ENCODE measurements at regions not wholly inside any gene's neighbourhood (a gene's known extent, or its start where the extent isn't known, plus 50 kb on each side); places are given as distances from the start of the nearest gene placed in this dataset.

DNA sequence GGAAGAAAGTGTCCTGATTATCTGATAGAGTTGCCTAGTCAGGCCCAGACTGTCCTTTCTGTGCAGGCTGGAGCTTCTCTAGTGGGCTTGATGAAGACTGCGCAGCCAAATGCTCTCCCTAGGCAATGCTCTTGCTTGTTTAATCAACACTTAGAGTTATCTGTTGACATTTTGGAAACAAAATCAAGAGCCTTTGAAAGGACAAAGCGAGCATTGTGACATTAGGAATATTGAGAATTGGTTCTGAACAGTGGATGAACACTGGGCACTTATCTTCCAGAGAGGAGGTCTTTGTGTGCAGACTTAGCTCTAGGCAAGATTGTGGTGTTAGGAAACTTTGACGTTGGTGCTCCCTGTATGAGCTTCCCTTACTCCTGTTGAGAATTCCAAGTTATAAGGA lies 94.5 kb downstream of the DNTTIP2 start:
- no peak for TF ChIP-seq POLR2A (IDR thresholded peaks at IDR 0.05; ENCODE audit: low read depth, low read length)
- FAIRE-seq: no peak

DNA sequence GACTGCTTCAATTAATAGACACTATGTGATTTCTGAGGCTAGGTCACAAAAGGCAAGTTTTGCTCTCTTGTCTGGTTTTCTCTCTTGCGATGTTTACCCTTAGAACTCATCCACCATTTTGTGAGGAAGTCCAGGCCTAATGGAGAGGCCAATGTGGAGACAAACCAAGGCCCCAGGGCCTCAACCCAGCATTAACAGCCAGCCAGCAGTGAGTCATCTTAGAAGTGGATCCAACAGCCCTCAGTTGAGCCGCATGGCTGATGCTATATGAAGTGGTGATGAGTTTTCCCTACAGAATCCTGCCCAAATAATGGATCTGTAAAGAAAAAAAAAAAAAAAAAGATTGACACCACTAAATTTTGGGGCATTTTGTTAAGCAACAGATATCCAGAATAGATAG lies 95.1 kb downstream of the DNTTIP2 start:
- FAIRE-seq: no peak

More for the DNA sequence above, 94.5 kb downstream of the DNTTIP2 start:
- DNase-seq (ENCODE audit: insufficient read length, low spot score): no peak

DNA sequence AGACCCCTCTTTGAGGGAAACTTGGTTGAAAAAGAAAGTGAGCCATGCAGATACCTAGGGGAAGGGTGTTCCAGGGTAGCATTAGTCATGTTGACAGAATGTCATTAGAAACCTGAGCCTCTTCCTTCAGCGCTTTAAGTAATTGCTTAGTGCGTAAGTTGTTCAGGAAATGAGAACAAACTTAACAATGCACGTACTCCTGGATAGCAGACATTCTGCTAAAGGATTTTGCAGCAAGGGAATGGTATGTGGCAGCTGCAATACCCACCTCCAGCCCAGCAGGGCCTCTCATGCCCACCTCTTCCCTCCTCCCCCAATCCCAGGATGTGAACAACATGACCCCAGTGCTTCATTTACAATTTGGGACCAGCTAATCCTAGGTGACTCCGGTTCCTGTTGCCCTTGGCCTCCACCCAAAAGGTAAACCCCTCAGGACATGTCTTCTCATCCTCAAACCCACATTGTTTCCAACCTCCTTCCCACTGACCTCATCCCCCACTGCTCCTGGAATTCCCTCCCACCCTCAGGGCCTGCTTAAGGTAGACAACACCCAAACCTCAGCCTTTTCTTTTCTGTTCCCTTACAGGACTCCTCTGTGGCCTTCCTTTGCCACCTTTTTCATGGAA lies 98.0 kb upstream of the BCAR3 start:
- no peak for TF ChIP-seq POLR2A (IDR thresholded peaks at IDR 0.05; ENCODE audit: low read depth, low read length)
- DNase-seq (ENCODE audit: insufficient read length, low spot score) (peak; percentile 67), FAIRE-seq (peak; percentile 99)

More for the DNA sequence above, 95.1 kb downstream of the DNTTIP2 start:
- TF ChIP-seq POLR2A (IDR thresholded peaks at IDR 0.05; ENCODE audit: low read depth, low read length): no peak
- DNase-seq (ENCODE audit: insufficient read length, low spot score): no peak

DNA sequence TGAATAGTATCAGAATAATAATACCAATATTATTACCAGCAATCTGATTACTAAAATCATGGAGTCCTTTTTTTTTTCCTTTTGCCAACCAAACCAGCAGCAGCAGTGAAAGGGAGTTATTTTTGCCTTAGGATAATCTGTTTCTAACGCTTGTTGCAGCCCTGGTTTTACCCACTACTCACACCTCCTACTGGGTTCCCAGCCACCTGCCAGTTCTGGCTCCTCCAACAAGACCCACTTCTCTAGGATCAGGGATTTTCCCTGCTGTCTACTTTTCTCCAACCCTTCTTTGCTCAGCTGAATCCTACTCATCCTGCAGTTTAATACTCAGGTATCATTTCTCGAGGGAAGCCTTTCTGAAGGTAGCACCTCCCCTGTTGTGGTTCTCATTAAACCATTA lies 96.8 kb upstream of the BCAR3 start:
- FAIRE-seq: no peak
- no peak for TF ChIP-seq POLR2A (IDR thresholded peaks at IDR 0.05; ENCODE audit: low read depth, low read length)
- DNase-seq (ENCODE audit: insufficient read length, low spot score): no peak

DNA sequence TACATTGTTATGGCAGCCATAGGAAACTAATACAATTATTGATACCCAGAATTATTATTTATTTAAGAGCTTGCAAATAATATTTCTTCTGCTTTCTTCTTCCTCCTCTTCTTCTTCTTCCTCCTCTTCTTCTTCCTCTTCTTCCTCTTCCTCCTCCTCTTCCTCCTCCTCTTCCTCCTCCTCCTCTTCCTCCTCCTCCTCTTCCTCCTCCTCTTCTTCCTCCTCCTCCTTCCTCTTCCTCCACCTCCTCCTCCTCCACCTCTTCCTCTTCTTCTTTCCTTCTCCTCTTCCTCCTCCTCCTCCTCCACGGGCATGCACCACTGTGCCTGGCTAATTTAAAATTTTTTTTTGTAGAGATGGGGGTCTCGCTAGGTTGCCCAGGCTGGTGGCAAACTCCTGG lies 95.6 kb upstream of the BCAR3 start:
- no peak for FAIRE-seq
- DNase-seq (ENCODE audit: insufficient read length, low spot score): no peak
- no peak for TF ChIP-seq POLR2A (IDR thresholded peaks at IDR 0.05; ENCODE audit: low read depth, low read length)

DNA sequence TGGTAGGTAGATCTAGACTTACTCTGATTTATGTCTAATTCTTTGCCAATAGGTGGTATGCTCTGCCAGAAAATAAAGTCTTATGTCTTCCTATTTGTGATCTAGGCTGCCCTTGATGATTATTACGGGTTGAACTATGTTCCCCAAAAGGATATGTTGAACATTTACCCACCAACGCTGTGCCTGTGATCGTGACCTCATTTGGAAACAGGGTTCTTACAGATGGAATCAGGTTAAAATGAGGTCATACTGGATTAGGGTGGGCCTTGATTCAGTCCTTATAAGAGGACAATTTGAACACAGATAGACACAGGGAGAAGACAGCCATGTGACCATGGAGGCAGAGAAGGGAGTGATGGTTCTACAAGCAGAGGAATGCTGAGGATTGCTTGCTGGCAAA lies 95.1 kb upstream of the BCAR3 start:
- DNase-seq (ENCODE audit: insufficient read length, low spot score) (no peak), FAIRE-seq (peak; percentile 11)
- TF ChIP-seq POLR2A (IDR thresholded peaks at IDR 0.05; ENCODE audit: low read depth, low read length): no peak

DNA sequence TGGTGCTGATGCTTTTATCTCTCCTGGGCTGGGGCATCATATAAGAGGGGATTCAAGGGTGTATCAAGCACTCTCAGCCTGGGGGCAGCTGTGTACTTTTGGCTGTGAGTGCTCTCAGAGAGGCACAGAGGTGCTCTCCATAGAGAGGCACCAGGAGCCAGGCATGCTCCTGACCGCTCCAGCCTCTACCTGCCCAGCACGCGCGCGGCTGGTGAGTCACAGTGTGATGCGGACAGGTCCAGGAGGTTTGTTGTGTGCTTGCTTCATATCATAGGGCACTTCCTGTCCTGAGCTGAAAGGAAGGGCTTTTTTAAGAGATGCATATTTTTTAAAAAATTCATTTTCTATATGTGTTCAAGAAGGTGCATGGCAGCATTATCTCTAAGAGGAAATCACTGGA lies 93.6 kb upstream of the BCAR3 start:
- TF ChIP-seq POLR2A (IDR thresholded peaks at IDR 0.05; ENCODE audit: low read depth, low read length): no peak
- DNase-seq (ENCODE audit: insufficient read length, low spot score) (no peak), FAIRE-seq (no peak)

DNA sequence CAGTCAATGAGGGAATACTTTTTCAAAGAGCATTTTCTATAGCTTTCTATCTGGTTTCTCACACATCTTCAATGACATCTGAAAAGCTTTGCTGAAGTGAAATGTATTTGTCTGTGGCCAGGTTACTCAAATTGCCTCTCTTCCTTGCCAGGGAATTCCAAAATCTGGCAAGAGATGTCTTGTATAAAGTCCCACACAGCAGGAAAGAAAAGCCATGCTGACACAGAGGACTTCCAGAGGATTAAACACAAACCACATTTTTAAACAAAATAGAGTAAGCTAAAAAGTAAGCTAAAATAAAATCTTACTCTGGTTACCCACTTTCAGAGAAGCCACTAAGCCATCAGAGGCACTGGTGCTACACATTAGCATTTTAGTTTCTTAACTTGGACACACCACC lies 93.1 kb upstream of the BCAR3 start:
- no peak for TF ChIP-seq POLR2A (IDR thresholded peaks at IDR 0.05; ENCODE audit: low read depth, low read length)
- FAIRE-seq: no peak
- no peak for DNase-seq (ENCODE audit: insufficient read length, low spot score)

DNA sequence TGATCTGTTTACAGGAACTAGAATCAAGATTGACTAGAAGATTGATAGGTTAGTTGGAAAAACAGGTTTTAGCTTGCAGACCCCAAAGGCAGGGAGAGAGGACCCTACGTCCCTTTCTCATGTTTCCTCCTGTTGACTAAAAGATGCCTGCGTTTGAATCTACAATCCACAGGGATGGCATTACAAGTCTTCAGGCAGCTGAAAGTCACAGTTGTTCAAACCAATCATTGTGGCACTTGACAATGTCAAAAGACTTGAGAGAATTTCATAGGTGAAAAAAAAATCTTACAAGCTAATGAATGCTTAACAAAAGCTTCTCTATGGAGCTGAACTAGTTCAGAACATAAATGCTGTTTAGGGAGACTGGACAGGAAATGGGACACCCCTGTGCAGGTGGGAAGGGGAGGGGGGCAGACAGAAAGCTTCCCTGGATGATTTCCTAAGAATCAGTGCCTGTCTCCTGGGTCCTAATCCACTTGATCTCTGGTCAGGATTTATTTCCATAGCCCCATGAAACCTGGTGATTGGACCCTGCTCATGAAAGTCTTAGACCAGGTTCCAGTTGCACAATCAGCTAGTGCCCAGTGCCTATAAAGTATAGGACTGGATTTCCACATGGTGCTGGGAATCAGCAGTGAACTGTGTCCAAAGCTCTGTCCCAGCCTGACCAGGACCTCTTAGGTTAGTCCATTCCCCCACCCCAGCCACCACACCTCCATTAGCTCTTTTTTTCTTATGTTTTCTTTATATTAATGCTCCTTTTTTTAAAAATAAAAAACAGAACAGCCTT lies 91.6 kb upstream of the BCAR3 start:
- no peak for DNase-seq (ENCODE audit: insufficient read length, low spot score)
- FAIRE-seq: no peak
- no peak for TF ChIP-seq POLR2A (IDR thresholded peaks at IDR 0.05; ENCODE audit: low read depth, low read length)

DNA sequence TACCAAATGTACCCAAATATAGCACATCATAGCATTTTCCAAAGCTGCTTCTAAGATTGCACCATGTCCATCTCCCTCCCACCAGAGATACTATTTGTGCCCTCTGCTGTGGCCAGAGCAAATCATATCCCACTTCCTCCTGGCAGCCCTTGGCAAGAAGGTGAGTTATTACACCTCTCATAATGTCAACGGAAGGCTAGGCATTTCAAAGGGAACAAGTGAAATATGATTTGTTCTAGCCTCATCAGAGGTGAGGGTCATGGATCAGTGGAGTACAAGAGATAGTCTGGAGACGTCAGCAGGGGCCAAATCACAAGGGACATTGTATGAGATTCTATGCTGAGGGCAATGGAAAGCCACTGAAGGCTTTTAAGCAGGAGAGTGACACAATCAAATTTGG lies 90.2 kb upstream of the BCAR3 start:
- FAIRE-seq (no peak), DNase-seq (ENCODE audit: insufficient read length, low spot score) (no peak)
- TF ChIP-seq POLR2A (IDR thresholded peaks at IDR 0.05; ENCODE audit: low read depth, low read length): no peak

DNA sequence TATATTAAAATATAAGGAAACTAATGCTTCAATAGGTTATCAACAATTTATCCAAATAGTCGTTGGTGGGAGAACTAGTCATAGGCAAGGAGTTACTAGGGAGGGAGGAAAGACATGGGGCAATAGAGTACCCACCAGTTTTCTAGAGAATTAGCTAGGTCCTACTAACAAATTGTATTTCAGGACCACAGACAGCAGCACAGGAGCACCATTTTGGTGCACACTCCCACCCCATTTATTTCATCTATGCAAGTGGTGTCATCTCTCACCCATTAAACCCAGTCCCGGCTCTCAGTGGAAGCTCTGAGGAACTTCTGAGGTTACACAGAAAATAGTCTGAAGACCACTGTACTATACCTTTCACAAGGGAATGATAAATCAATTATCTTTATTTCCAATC lies 89.0 kb upstream of the BCAR3 start:
- FAIRE-seq (no peak), DNase-seq (ENCODE audit: insufficient read length, low spot score) (no peak)

DNA sequence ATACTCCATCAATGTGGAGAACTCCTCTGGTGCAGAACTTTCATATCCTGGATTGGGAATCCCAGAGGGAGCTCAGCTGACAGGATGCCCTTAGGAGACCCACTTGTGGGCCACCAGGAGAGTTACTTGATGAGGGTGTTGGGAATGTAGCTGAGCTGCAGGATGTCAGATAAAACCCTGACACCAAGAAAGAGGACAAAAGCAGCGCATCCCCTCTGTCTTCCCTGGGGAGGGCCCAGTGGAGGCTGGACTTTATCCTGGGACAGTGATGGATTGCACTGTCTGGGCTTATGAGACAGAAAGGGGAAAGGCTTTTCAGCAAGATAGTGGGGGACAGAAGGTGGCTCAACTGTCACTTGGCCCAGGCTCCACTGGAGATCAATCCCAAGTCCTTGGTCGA lies 88.1 kb upstream of the BCAR3 start:
- TF ChIP-seq POLR2A (IDR thresholded peaks at IDR 0.05; ENCODE audit: low read depth, low read length): no peak
- FAIRE-seq (no peak), DNase-seq (ENCODE audit: insufficient read length, low spot score) (no peak)

More for the DNA sequence above, 89.0 kb upstream of the BCAR3 start:
- TF ChIP-seq POLR2A (IDR thresholded peaks at IDR 0.05; ENCODE audit: low read depth, low read length): no peak

DNA sequence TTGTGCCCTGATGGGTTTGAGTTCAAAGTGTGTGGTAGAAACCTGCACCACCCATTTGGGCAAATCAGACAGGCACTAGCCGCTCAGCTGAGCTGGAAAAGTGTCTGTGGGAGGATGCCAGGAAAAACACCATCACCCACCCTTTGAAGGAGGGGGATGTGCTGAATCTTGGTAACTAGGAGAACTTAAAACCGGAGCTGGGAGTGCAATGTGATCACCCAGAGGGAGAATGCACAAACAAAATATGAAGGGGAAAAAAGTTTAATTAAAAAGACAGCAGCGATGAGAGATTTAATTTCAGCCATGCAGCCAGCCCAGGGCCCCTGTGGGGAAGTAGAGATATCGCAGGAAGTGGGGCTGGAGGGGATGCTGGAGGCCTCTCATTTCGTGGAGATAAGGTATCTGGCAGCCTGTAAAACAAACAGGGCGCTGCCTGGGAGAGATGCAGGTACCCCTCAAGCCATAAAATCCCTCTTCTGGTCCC lies 86.8 kb upstream of the BCAR3 start:
- DNase-seq (ENCODE audit: insufficient read length, low spot score) (no peak), FAIRE-seq (no peak)
- no peak for TF ChIP-seq POLR2A (IDR thresholded peaks at IDR 0.05; ENCODE audit: low read depth, low read length)

DNA sequence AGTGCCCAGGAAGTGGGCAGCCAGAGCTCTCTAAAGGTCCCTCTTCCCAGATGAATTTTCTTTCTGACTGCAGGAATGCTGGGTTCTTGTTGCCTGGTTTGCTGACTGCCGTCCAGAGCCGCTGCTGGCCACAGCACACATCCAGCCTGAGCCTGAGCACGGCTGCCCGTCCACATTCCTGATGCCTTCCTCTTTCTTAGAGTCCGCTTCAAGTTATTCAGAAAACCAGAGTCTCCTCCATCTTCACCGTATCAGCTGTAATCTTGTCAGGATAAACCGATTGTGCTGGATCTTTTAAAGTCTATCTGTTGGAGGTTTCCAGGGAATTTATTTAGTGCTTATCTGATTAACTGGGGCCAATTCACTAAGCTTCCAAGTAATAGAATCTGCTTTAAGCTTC lies 84.8 kb upstream of the BCAR3 start:
- no peak for FAIRE-seq
- DNase-seq (ENCODE audit: insufficient read length, low spot score): no peak
- no peak for TF ChIP-seq POLR2A (IDR thresholded peaks at IDR 0.05; ENCODE audit: low read depth, low read length)

DNA sequence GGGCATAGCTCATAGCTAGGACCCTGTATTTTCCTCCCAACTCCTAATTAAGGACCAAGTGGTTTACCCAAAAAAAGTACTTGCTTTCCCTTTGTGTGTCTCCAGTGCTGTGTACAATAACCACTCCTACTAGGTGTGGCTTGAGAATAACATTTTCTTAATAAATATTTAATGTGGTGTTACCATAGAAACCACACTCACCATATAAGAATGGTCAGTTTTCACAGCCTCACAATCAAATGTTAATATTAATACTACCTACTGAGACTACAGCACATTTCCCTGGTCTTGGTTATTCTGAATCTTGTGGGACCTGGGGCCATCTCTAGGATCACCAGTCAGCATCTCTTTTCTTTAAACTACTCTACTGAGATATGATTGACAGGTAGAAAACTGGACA lies 83.5 kb upstream of the BCAR3 start:
- TF ChIP-seq POLR2A (IDR thresholded peaks at IDR 0.05; ENCODE audit: low read depth, low read length): no peak
- DNase-seq (ENCODE audit: insufficient read length, low spot score): no peak
- FAIRE-seq: no peak

All from H54 (cell line).